ENCODE measurements at regions not wholly inside any gene's neighbourhood (a gene's known extent, or its start where the extent isn't known, plus 50 kb on each side); places are given as distances from the start of the nearest gene placed in this dataset.

- no peak overlapping the region for H3K4me3 Mint-ChIP-seq
- H3K27me3 Mint-ChIP-seq (ENCODE audit: low read depth): no peaks in the 10 kb centered on the region
- H3K9me3 Mint-ChIP-seq: peaks cover 6% of the 10 kb centered on the region
- TF ChIP-seq CTCF (conservative IDR thresholded peaks at IDR 0.05): no peak
- peaks cover 10% of the 10 kb centered on the region for H3K4me1 Mint-ChIP-seq
- no peak for DNase-seq (ENCODE audit: low read depth, low spot score)
- no peak overlapping the region for H3K27ac Mint-ChIP-seq (ENCODE audit: unreplicated experiment)
- no peaks in the 10 kb centered on the region for H3K36me3 Mint-ChIP-seq (ENCODE audit: low read depth)
Observed at GRCh38 chr4:57491388-57491787, 381.2 kb upstream of the IGFBP7 start.

- Mint-ChIP-seq H3K27ac (ENCODE audit: unreplicated experiment) (no peak overlapping the region), H3K36me3 (ENCODE audit: low read depth) (no peaks in the 10 kb centered on the region), H3K27me3 (ENCODE audit: low read depth) (no peaks in the 10 kb centered on the region), H3K4me3 (no peak overlapping the region), H3K9me3 (peaks cover 6% of the 10 kb centered on the region), H3K4me1 (peaks cover 10% of the 10 kb centered on the region)
- TF ChIP-seq CTCF (conservative IDR thresholded peaks at IDR 0.05): peak; percentile 21
- DNase-seq (ENCODE audit: low read depth, low spot score): no peak
Observed at GRCh38 chr4:57490520-57491255, 380.5 kb upstream of the IGFBP7 start.

- Mint-ChIP-seq H3K27ac (ENCODE audit: unreplicated experiment) (no peak overlapping the region), H3K36me3 (ENCODE audit: low read depth) (no peaks in the 10 kb centered on the region), H3K4me1 (peaks cover 10% of the 10 kb centered on the region), H3K9me3 (peaks cover 6% of the 10 kb centered on the region), H3K4me3 (no peak overlapping the region), H3K27me3 (ENCODE audit: low read depth) (no peaks in the 10 kb centered on the region)
- no peak for DNase-seq (ENCODE audit: low read depth, low spot score)
- no peak for TF ChIP-seq CTCF (conservative IDR thresholded peaks at IDR 0.05)
Observed at GRCh38 chr4:57488366-57489162, 378.4 kb upstream of the IGFBP7 start.

- no peak for DNase-seq (ENCODE audit: low read depth, low spot score)
- H3K27ac Mint-ChIP-seq (ENCODE audit: unreplicated experiment): no peak overlapping the region
- no peaks in the 10 kb centered on the region for H3K27me3 Mint-ChIP-seq (ENCODE audit: low read depth)
- H3K4me3 Mint-ChIP-seq: no peak overlapping the region
- TF ChIP-seq CTCF (conservative IDR thresholded peaks at IDR 0.05): no peak
- H3K36me3 Mint-ChIP-seq (ENCODE audit: low read depth): no peaks in the 10 kb centered on the region
- peaks cover 3% of the 10 kb centered on the region for H3K9me3 Mint-ChIP-seq
- no peaks in the 10 kb centered on the region for H3K4me1 Mint-ChIP-seq
Observed at GRCh38 chr4:57475424-57475823, 365.2 kb upstream of the IGFBP7 start.

GRCh38 chr4:57465321-57466056 is 355.3 kb upstream of the IGFBP7 start:
- Mint-ChIP-seq H3K27me3 (ENCODE audit: low read depth) (peaks cover 5% of the 10 kb centered on the region), H3K4me3 (no peak overlapping the region)

More at GRCh38 chr4:57465321-57466056, 355.3 kb upstream of the IGFBP7 start:
- no peak for TF ChIP-seq CTCF (conservative IDR thresholded peaks at IDR 0.05)
- Mint-ChIP-seq H3K27ac (ENCODE audit: unreplicated experiment) (no peak overlapping the region), H3K9me3 (no peaks in the 10 kb centered on the region), H3K36me3 (ENCODE audit: low read depth) (peaks cover 4% of the 10 kb centered on the region), H3K4me1 (peaks cover 10% of the 10 kb centered on the region)
- DNase-seq (ENCODE audit: low read depth, low spot score): no peak

Measured in neural crest cell (in vitro differentiated cells).